ENCODE measurements at regions not wholly inside any gene's neighbourhood (a gene's known extent, or its start where the extent isn't known, plus 50 kb on each side); places are given as distances from the start of the nearest gene placed in this dataset.

DNA sequence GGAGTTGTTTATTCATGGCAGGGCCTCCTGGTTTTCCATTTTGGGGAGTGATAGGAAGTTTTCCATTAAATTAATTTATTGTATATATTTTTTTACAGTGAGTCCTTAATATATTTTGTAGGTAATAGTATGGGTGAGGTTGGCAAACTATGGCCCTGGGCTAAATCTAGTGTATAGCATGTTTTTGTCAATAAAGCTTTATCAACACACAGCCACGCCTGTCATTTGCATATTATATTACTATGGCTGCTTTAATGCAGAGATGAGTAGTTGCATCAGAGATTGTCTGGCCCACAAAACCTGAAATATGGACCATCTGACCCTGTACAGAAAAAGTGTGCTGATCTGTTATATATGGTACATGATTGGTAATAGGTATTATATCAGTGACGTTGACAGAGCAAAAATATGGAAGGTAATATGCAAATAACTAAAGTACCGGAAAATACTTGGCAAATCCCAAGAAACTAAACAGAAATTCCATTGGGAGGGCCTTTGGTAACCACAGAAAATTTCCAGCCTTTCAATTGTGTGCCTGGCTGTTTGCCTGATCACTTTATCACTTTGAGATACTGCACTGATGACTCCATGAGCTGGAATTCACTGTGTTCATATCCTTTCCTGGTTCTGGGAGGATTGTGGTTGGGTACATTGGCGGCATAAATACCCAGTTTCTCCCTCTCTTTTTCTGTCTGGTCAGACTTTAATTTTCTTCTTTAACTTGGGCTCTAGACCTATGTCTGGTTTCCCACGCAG, 61.7 kb upstream of the RFLNA start:
- TF ChIP-seq, protein P1, sequence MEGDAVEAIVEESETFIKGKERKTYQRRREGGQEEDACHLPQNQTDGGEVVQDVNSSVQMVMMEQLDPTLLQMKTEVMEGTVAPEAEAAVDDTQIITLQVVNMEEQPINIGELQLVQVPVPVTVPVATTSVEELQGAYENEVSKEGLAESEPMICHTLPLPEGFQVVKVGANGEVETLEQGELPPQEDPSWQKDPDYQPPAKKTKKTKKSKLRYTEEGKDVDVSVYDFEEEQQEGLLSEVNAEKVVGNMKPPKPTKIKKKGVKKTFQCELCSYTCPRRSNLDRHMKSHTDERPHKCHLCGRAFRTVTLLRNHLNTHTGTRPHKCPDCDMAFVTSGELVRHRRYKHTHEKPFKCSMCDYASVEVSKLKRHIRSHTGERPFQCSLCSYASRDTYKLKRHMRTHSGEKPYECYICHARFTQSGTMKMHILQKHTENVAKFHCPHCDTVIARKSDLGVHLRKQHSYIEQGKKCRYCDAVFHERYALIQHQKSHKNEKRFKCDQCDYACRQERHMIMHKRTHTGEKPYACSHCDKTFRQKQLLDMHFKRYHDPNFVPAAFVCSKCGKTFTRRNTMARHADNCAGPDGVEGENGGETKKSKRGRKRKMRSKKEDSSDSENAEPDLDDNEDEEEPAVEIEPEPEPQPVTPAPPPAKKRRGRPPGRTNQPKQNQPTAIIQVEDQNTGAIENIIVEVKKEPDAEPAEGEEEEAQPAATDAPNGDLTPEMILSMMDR (IDR thresholded peaks at IDR 0.05), result no peak
- TF ChIP-seq POLR2A (IDR thresholded peaks at IDR 0.05), result no peak
